Vagina (tissue), 2 donors: ENCODE measurements at regions not wholly inside any gene's neighbourhood (a gene's known extent, or its start where the extent isn't known, plus 50 kb on each side); places are given as distances from the start of the nearest gene placed in this dataset.
"Not testable (repeated sequence)": the region's sequence is repeated elsewhere in the genome, so short reads cannot be mapped to it uniquely, and the experiment has no call there.

ENCODE experiments used
- DNase-seq, 2 donors: peaks; one replicate each; pipeline ENCODE4 v3.0.0-alpha.2; 2017; ENCODE audit errors: extremely low spot score in 2 of 2
- H3K27ac ChIP-seq: fragments of 200-600 bp; sonication (generic); one replicate; pipeline ENCODE4 v1.5.1; 2019
- H3K27me3 ChIP-seq: fragments of 200-600 bp; sonication (generic); one replicate; pipeline ENCODE4 v1.5.1; 2019
- H3K36me3 ChIP-seq, 2 donors: fragments of 200-600 bp; sonication (generic); one replicate each; pipeline ENCODE4 v1.5.1; 2017 to 2019
- H3K4me1 ChIP-seq: fragments of 200-600 bp; sonication (generic); one replicate; pipeline ENCODE4 v1.5.1; 2019
- H3K4me3 ChIP-seq, 2 donors: fragments of 200-600 bp; sonication (generic); 1 replicate in 1 of 2; 2 replicates in 1 of 2; pipeline ENCODE4 v1.5.1; 2016 to 2019
- H3K9me3 ChIP-seq: fragments of 200-600 bp; sonication (generic); one replicate; pipeline ENCODE4 v1.5.1; 2019
- CTCF ChIP-seq, 3 experiments: fragments of 450-650 bp in 2 of 3; fragments of 200-600 bp in 1 of 3; sonication (generic) in 1 of 3; IDR thresholded peaks; one replicate each; pipeline ENCODE4 v1.5.1; 2017 to 2019; ENCODE audit warnings: antibody characterized with exemption in 3 of 3, mild to moderate bottlenecking in 2 of 3, moderate library complexity in 2 of 3
- POLR2A ChIP-seq, 2 donors: fragments of 450-650 bp; IDR thresholded peaks; one replicate each; pipeline ENCODE4 v1.6.1; 2017; ENCODE audit warnings: antibody characterized with exemption in 2 of 2, mild to moderate bottlenecking in 2 of 2, moderate library complexity in 2 of 2
- POLR2AphosphoS5 ChIP-seq, 2 donors: sonication (generic); formaldehyde crosslinking; IDR thresholded peaks; one replicate each; pipeline ENCODE4 v1.9.0; 2017; ENCODE audit warnings: antibody characterized with exemption in 2 of 2, mild to moderate bottlenecking in 2 of 2, low read depth in 1 of 2; ENCODE audit not compliant: insufficient read depth in 1 of 2
- intact Hi-C: fragments of 100-400 bp; cut with DNase I; formaldehyde crosslinking; loops from one replicate; pipeline ENCODE4 v1.15.1; 2023

DNA sequence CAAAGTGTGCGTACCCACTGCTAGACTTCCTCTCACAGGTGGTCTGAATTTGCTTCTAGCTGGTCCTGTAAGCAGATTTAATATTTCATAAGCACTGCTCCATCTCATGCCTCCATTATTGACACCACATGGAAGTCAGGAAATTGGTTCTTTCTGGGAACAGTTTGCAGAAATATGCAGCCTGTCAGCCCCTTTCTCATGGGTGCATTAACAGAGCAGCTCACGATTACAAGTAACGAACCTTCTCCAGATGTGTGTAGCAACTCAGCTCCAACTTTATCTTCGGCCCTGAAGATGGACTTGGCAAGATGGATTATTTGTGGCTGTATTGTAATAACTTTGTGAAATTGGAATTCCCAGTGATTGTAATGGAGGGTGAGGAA lies 214.5 kb upstream of the DDHD1 start:
- Histone ChIP-seq H3K4me3 (no peak overlapping the region), H3K27me3 (no peaks in the 10 kb centered on the region), H3K4me1 (peaks cover 35% of the 10 kb centered on the region), H3K27ac (peak overlapping the region; percentile 34), H3K9me3 (no peaks in the 10 kb centered on the region), H3K36me3 (no peaks in the 10 kb centered on the region)
- no peak for DNase-seq
- TF ChIP-seq CTCF (IDR thresholded peaks at IDR 0.05) (no peak), POLR2A (IDR thresholded peaks at IDR 0.05) (no peak), POLR2AphosphoS5 (IDR thresholded peaks at IDR 0.05; ENCODE audit: insufficient read depth in 1 of 2, low read depth in 1 of 2) (no peak)
- intact Hi-C loops: no loop called here

GRCh38 chr14:53365486-53366130 lies 212.5 kb upstream of the DDHD1 start:
- intact Hi-C loops: no loop called here
- H3K4me1 ChIP-seq: peaks cover 31% of the 10 kb centered on the region
- H3K4me3 ChIP-seq: no peak overlapping the region
- H3K36me3 ChIP-seq: no peaks in the 10 kb centered on the region
- DNase-seq: no peak
- no peaks in the 10 kb centered on the region for H3K27me3 ChIP-seq
- no peak for TF ChIP-seq CTCF (IDR thresholded peaks at IDR 0.05)
- no peak for TF ChIP-seq POLR2A (IDR thresholded peaks at IDR 0.05)
- TF ChIP-seq POLR2AphosphoS5 (IDR thresholded peaks at IDR 0.05; ENCODE audit: insufficient read depth in 1 of 2, low read depth in 1 of 2): no peak
- peak overlapping the region; percentile 68 for H3K27ac ChIP-seq
- no peaks in the 10 kb centered on the region for H3K9me3 ChIP-seq

- DNase-seq, H3K9me3 ChIP-seq, H3K36me3 ChIP-seq, H3K27me3 ChIP-seq, H3K4me3 ChIP-seq, H3K27ac ChIP-seq, intact Hi-C loops: not testable (repeated sequence)
- H3K4me1 ChIP-seq: peaks cover 13% of the 10 kb centered on the region
Measured at GRCh38 chr14:53362916-53363315, 209.8 kb upstream of the DDHD1 start.

DNA sequence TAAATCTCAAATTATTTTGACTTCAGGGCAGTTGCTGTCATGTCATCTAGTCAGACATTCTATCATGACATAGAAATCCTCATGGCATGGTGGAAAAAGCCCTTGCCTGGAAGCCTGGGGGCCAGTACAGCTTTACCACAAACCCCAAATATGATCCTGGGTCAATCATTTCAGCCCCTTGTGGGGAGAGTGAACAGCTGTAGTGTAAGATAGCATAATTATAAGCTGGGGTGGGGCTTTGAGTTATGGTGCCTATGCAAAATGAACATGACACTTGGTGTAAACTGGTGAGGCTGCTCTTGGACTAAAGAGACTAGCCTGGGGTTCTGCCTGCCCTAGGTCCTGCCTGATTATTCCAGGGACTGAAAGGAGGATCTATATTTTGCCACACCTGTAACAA lies 207.7 kb upstream of the DDHD1 start:
- no peaks in the 10 kb centered on the region for H3K27me3 ChIP-seq
- no peak for TF ChIP-seq CTCF (IDR thresholded peaks at IDR 0.05)
- no peak for TF ChIP-seq POLR2A (IDR thresholded peaks at IDR 0.05)
- no peak for TF ChIP-seq POLR2AphosphoS5 (IDR thresholded peaks at IDR 0.05; ENCODE audit: insufficient read depth in 1 of 2, low read depth in 1 of 2)
- intact Hi-C loops: no loop called here
- no peaks in the 10 kb centered on the region for H3K36me3 ChIP-seq
- no peak overlapping the region for H3K27ac ChIP-seq
- peaks cover 7% of the 10 kb centered on the region for H3K4me1 ChIP-seq
- DNase-seq: no peak
- no peak overlapping the region for H3K4me3 ChIP-seq
- no peaks in the 10 kb centered on the region for H3K9me3 ChIP-seq

- intact Hi-C loops: no loop called here
- no peak overlapping the region for H3K27ac ChIP-seq
- TF ChIP-seq CTCF (IDR thresholded peaks at IDR 0.05) (no peak), POLR2AphosphoS5 (IDR thresholded peaks at IDR 0.05; ENCODE audit: insufficient read depth in 1 of 2, low read depth in 1 of 2) (no peak), POLR2A (IDR thresholded peaks at IDR 0.05) (no peak)
Measured at GRCh38 chr14:53358166-53358565, 205.0 kb upstream of the DDHD1 start.

More at GRCh38 chr14:53358166-53358565, 205.0 kb upstream of the DDHD1 start:
- no peak for DNase-seq
- Histone ChIP-seq H3K9me3 (no peaks in the 10 kb centered on the region), H3K27me3 (no peaks in the 10 kb centered on the region), H3K4me3 (no peak overlapping the region), H3K4me1 (peaks cover 24% of the 10 kb centered on the region), H3K36me3 (no peaks in the 10 kb centered on the region)
